ENCODE measurements at regions not wholly inside any gene's neighbourhood (a gene's known extent, or its start where the extent isn't known, plus 50 kb on each side); places are given as distances from the start of the nearest gene placed in this dataset.

DNA sequence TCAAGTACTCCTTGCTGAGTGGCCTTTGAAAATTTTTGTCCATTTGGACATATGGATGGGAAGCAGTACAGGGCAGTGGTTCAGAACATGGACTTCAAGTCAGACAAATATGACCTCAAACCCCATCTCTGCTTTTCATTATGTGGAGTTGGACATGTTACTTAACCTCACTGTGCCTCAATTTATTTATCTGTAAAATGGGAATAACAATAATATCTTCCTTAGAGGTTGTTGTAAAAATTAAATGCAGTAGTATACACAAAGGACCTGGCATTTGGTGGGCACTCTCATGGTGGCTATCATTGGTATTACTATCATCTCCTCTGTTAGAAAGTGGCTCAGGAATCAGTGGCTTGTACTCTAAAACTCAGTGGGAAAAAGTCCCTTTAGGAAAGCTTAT, 204.0 kb upstream of the MYLIP start:
- no peak overlapping the region for H3K27ac ChIP-seq (ENCODE audit: insufficient read length, low read depth, low read length)
- TF ChIP-seq CTCF (conservative IDR thresholded peaks at IDR 0.05), result no peak
- H4K20me1 ChIP-seq (ENCODE audit: control insufficient read depth, insufficient read depth, insufficient read length), result no peaks in the 10 kb centered on the region
- H2AFZ ChIP-seq (ENCODE audit: low read length), result no peak overlapping the region
- Mint-ChIP-seq H3K4me3 (no peak overlapping the region), H3K27me3 (ENCODE audit: low read depth) (no peaks in the 10 kb centered on the region), H3K27ac (no peak overlapping the region), H3K9me3 (peaks cover 13 to 17% of the 10 kb centered on the region in 2 experiments), H3K4me1 (peaks cover 4 to 5% of the 10 kb centered on the region in 2 experiments; a peak in 3 of 4 replicates), H3K36me3 (ENCODE audit: insufficient read depth in 1 of 3, low read depth in 3 of 3) (peaks cover 14 to 20% (median 15%) of the 10 kb centered on the region in 3 experiments; a peak in 6 of 7 replicates)
- no peak overlapping the region for H3K4me2 ChIP-seq (ENCODE audit: insufficient read depth, insufficient read length, low read length)
- no peaks in the 10 kb centered on the region for H3K4me1 ChIP-seq (ENCODE audit: insufficient read depth, low read length)
- no peaks in the 10 kb centered on the region for H3K23me2 ChIP-seq (ENCODE audit: insufficient read length, low read depth, low read length, poor library complexity, severe bottlenecking)
- no peak overlapping the region for H2BK12ac ChIP-seq (ENCODE audit: insufficient read length, low read depth, low read length)
- no peak overlapping the region for H3T11ph ChIP-seq (ENCODE audit: low read length)
- H3K9me3 ChIP-seq (ENCODE audit: control insufficient read depth, low read depth, low read length), result no peaks in the 10 kb centered on the region
- no peak overlapping the region for H3K18ac ChIP-seq (ENCODE audit: insufficient read length, low read depth, low read length)
- no peak overlapping the region for H4K8ac ChIP-seq (replicated peaks; ENCODE audit: insufficient read length, low read depth, low read length)
- H3K27me3 ChIP-seq (ENCODE audit: insufficient read depth, low read length), result no peaks in the 10 kb centered on the region
- no peak overlapping the region for H4K91ac ChIP-seq (ENCODE audit: insufficient read length, low read depth, low read length)
- H2AK5ac ChIP-seq (ENCODE audit: insufficient read length, low read length), result no peak overlapping the region
- H2BK120ac ChIP-seq (ENCODE audit: low read depth, low read length, poor library complexity, severe bottlenecking), result no peak overlapping the region
- H3K79me1 ChIP-seq (ENCODE audit: insufficient read depth, low read depth, low read length, poor library complexity, severe bottlenecking), result no peaks in the 10 kb centered on the region
- no peak overlapping the region for H3K14ac ChIP-seq (ENCODE audit: insufficient read depth, low read length)
- no peak overlapping the region for H2BK20ac ChIP-seq (ENCODE audit: low read depth, low read length, poor library complexity, severe bottlenecking)
- H3K4ac ChIP-seq (ENCODE audit: low read depth, low read length), result no peak overlapping the region
- H3K23ac ChIP-seq (ENCODE audit: insufficient read length, low read depth, low read length), result no peak overlapping the region
- no peak overlapping the region for H3K9ac ChIP-seq (ENCODE audit: extremely low read depth, insufficient read length, low read length)
- no peaks in the 10 kb centered on the region for H3K79me2 ChIP-seq (ENCODE audit: insufficient read depth, low read length)
- no peak overlapping the region for H2BK5ac ChIP-seq (ENCODE audit: insufficient read length, low read length)
- H2BK15ac ChIP-seq (ENCODE audit: low read depth, low read length), result no peak overlapping the region
- no peak overlapping the region for H4K5ac ChIP-seq (ENCODE audit: insufficient read length, low read depth, low read length)
- H3K56ac ChIP-seq (ENCODE audit: insufficient read length, low read depth, low read length), result no peak overlapping the region
- DNase-seq, result no peak
